ENCODE measurements at regions not wholly inside any gene's neighbourhood (a gene's known extent, or its start where the extent isn't known, plus 50 kb on each side); places are given as distances from the start of the nearest gene placed in this dataset.

- Histone ChIP-seq H3K36me3 (ENCODE audit: control insufficient read depth in 2 of 3, insufficient read depth in 3 of 3, low read length in 3 of 3) (no peaks in the 10 kb centered on the region), H3K4me1 (ENCODE audit: control insufficient read depth in 2 of 3, insufficient read depth in 2 of 3, low read depth in 1 of 3, low read length in 3 of 3) (no peaks in the 10 kb centered on the region), H3K4me3 (ENCODE audit: low read length in 3 of 3) (no peak overlapping the region), H3K9ac (ENCODE audit: low read length in 3 of 3) (no peak overlapping the region), H3K9me3 (ENCODE audit: control insufficient read depth in 2 of 3, insufficient read depth in 1 of 3, low read length in 3 of 3) (no peaks in the 10 kb centered on the region), H3K27ac (ENCODE audit: low read depth in 2 of 2, low read length in 2 of 2) (no peak overlapping the region), H3K27me3 (ENCODE audit: control insufficient read depth, insufficient read depth, low read length) (no peaks in the 10 kb centered on the region)
- intact Hi-C loops (cut with DNase I) = no loop called here
- FAIRE-seq (no peak), DNase-seq (peak in 1 of 5 donors; percentile 40)
- TF ChIP-seq CTCF (IDR thresholded peaks at IDR 0.05; ENCODE audit: borderline replicate concordance, extremely low read depth, insufficient read depth) = no peak
Observed at GRCh38 chr17:79537686-79538085, 73.2 kb downstream of the RBFOX3 start.

GRCh38 chr17:79537061-79537460 is 73.8 kb downstream of the RBFOX3 start:
- DNase-seq = peak in 1 of 5 donors; percentile 35
- Histone ChIP-seq H3K27me3 (ENCODE audit: control insufficient read depth, insufficient read depth, low read length) (no peaks in the 10 kb centered on the region), H3K36me3 (ENCODE audit: control insufficient read depth in 2 of 3, insufficient read depth in 3 of 3, low read length in 3 of 3) (no peaks in the 10 kb centered on the region), H3K27ac (ENCODE audit: low read depth in 2 of 2, low read length in 2 of 2) (no peak overlapping the region), H3K9me3 (ENCODE audit: control insufficient read depth in 2 of 3, insufficient read depth in 1 of 3, low read length in 3 of 3) (no peaks in the 10 kb centered on the region), H3K4me1 (ENCODE audit: control insufficient read depth in 2 of 3, insufficient read depth in 2 of 3, low read depth in 1 of 3, low read length in 3 of 3) (no peaks in the 10 kb centered on the region), H3K4me3 (ENCODE audit: low read length in 3 of 3) (no peak overlapping the region), H3K9ac (ENCODE audit: low read length in 3 of 3) (no peak overlapping the region)
- FAIRE-seq = no peak
- intact Hi-C loops (cut with DNase I) = no loop called here
- no peak for TF ChIP-seq CTCF (IDR thresholded peaks at IDR 0.05; ENCODE audit: borderline replicate concordance, extremely low read depth, insufficient read depth)

- no peaks in the 10 kb centered on the region for H3K27me3 ChIP-seq (ENCODE audit: control insufficient read depth, insufficient read depth, low read length)
- no peaks in the 10 kb centered on the region for H3K36me3 ChIP-seq (ENCODE audit: control insufficient read depth in 2 of 3, insufficient read depth in 3 of 3, low read length in 3 of 3)
- DNase-seq (peak in 1 of 5 donors; percentile 52), FAIRE-seq (no peak)
- H3K9me3 ChIP-seq (ENCODE audit: control insufficient read depth in 2 of 3, insufficient read depth in 1 of 3, low read length in 3 of 3) = no peaks in the 10 kb centered on the region
- H3K27ac ChIP-seq (ENCODE audit: low read depth in 2 of 2, low read length in 2 of 2) = no peak overlapping the region
- intact Hi-C loops (cut with DNase I) = no loop called here
- no peak for TF ChIP-seq CTCF (IDR thresholded peaks at IDR 0.05; ENCODE audit: borderline replicate concordance, extremely low read depth, insufficient read depth)
- no peaks in the 10 kb centered on the region for H3K4me1 ChIP-seq (ENCODE audit: control insufficient read depth in 2 of 3, insufficient read depth in 2 of 3, low read depth in 1 of 3, low read length in 3 of 3)
- no peak overlapping the region for H3K4me3 ChIP-seq (ENCODE audit: low read length in 3 of 3)
- H3K9ac ChIP-seq (ENCODE audit: low read length in 3 of 3) = no peak overlapping the region
Observed at GRCh38 chr17:79536212-79536840, 74.5 kb downstream of the RBFOX3 start.

GRCh38 chr17:79535728-79536025 is 75.2 kb downstream of the RBFOX3 start:
- FAIRE-seq = no peak

More at GRCh38 chr17:79535728-79536025, 75.2 kb downstream of the RBFOX3 start:
- H3K36me3 ChIP-seq (ENCODE audit: control insufficient read depth in 2 of 3, insufficient read depth in 3 of 3, low read length in 3 of 3) = no peaks in the 10 kb centered on the region
- no peak overlapping the region for H3K27ac ChIP-seq (ENCODE audit: low read depth in 2 of 2, low read length in 2 of 2)
- no peak overlapping the region for H3K4me3 ChIP-seq (ENCODE audit: low read length in 3 of 3)
- no peaks in the 10 kb centered on the region for H3K9me3 ChIP-seq (ENCODE audit: control insufficient read depth in 2 of 3, insufficient read depth in 1 of 3, low read length in 3 of 3)
- TF ChIP-seq CTCF (IDR thresholded peaks at IDR 0.05; ENCODE audit: borderline replicate concordance, extremely low read depth, insufficient read depth) = no peak
- no peak for DNase-seq
- intact Hi-C loops (cut with DNase I) = no loop called here
- no peak overlapping the region for H3K9ac ChIP-seq (ENCODE audit: low read length in 3 of 3)
- no peaks in the 10 kb centered on the region for H3K27me3 ChIP-seq (ENCODE audit: control insufficient read depth, insufficient read depth, low read length)
- no peaks in the 10 kb centered on the region for H3K4me1 ChIP-seq (ENCODE audit: control insufficient read depth in 2 of 3, insufficient read depth in 2 of 3, low read depth in 1 of 3, low read length in 3 of 3)

Data from kidney (tissue), 13 donors.